ENCODE measurements at regions not wholly inside any gene's neighbourhood (a gene's known extent, or its start where the extent isn't known, plus 50 kb on each side); places are given as distances from the start of the nearest gene placed in this dataset.
"Not testable (repeated sequence)": the region's sequence is repeated elsewhere in the genome, so short reads cannot be mapped to it uniquely, and the experiment has no call there.

- DNase-seq: no peak
These were observed 93.4 kb upstream of the SIX2 start for GRCh38 chr2:45102579-45103117.

GRCh38 chr2:45102141-45102540 lies 92.9 kb upstream of the SIX2 start:
- DNase-seq: no peak

GRCh38 chr2:45096996-45097395 lies 87.7 kb upstream of the SIX2 start:
- no peak for DNase-seq

- not testable (repeated sequence) for DNase-seq
These were observed 86.8 kb upstream of the SIX2 start for GRCh38 chr2:45096038-45096437.

GRCh38 chr2:45093663-45094062 lies 84.4 kb upstream of the SIX2 start:
- DNase-seq: no peak

- no peak for DNase-seq
These were observed 83.9 kb upstream of the SIX2 start for GRCh38 chr2:45093181-45093580.

GRCh38 chr2:45089554-45090261 lies 80.5 kb upstream of the SIX2 start:
- DNase-seq: no peak

- DNase-seq: no peak
These were observed 76.2 kb upstream of the SIX2 start for GRCh38 chr2:45085487-45085886.

GRCh38 chr2:45084361-45085020 lies 75.2 kb upstream of the SIX2 start:
- DNase-seq: no peak

- peak; percentile 38 for DNase-seq
These were observed 73.9 kb upstream of the SIX2 start for GRCh38 chr2:45083175-45083574.

- no peak for DNase-seq
These were observed 65.5 kb upstream of the SIX2 start for GRCh38 chr2:45074713-45075112.

- DNase-seq: no peak
These were observed 63.6 kb upstream of the SIX2 start for GRCh38 chr2:45072862-45073237.

GRCh38 chr2:45072064-45072861 lies 63.0 kb upstream of the SIX2 start:
- no peak for DNase-seq

GRCh38 chr2:45070113-45070652 lies 60.9 kb upstream of the SIX2 start:
- no peak for DNase-seq

GRCh38 chr2:45069684-45070083 lies 60.4 kb upstream of the SIX2 start:
- DNase-seq: no peak

GRCh38 chr2:45068571-45069140 lies 59.4 kb upstream of the SIX2 start:
- no peak for DNase-seq

- no peak for DNase-seq
These were observed 58.8 kb upstream of the SIX2 start for GRCh38 chr2:45067859-45068570.
